ENCODE measurements at regions not wholly inside any gene's neighbourhood (a gene's known extent, or its start where the extent isn't known, plus 50 kb on each side); places are given as distances from the start of the nearest gene placed in this dataset.

- Histone ChIP-seq H3K4me1 (ENCODE audit: control insufficient read depth, low read length) (no peaks in the 10 kb centered on the region), H3K36me3 (ENCODE audit: control insufficient read depth, low read length) (no peaks in the 10 kb centered on the region), H3K4me2 (ENCODE audit: low read length) (no peak overlapping the region), H3K27ac (ENCODE audit: low read depth, low read length) (no peak overlapping the region), H3K9me3 (ENCODE audit: control insufficient read depth, insufficient read depth, low read length) (no peaks in the 10 kb centered on the region), H3K4me3 (ENCODE audit: low read length) (no peak overlapping the region), H3K27me3 (ENCODE audit: control insufficient read depth, low read length) (no peaks in the 10 kb centered on the region), H3F3A (ENCODE audit: control insufficient read depth, insufficient read depth) (no peaks in the 10 kb centered on the region), H3K79me2 (ENCODE audit: control insufficient read depth, low read length) (no peaks in the 10 kb centered on the region), H3K9me2 (replicated peaks; ENCODE audit: control insufficient read depth, low read length) (no peaks in the 10 kb centered on the region), H4K20me1 (ENCODE audit: control insufficient read depth, insufficient read depth, low read depth, low read length) (no peaks in the 10 kb centered on the region)
- no peak for TF ChIP-seq EZH2phosphoT487 (IDR thresholded peaks at IDR 0.05; ENCODE audit: borderline replicate concordance, low read length)
- no peak for TF ChIP-seq CTCF (IDR thresholded peaks at IDR 0.05; ENCODE audit: low read depth, low read length, poor library complexity, severe bottlenecking)
Measured at GRCh38 chr3:82416830-82417229, 655.4 kb upstream of the GBE1 start.

- H3K4me1 ChIP-seq (ENCODE audit: control insufficient read depth, low read length) = no peaks in the 10 kb centered on the region
- no peak for TF ChIP-seq CTCF (IDR thresholded peaks at IDR 0.05; ENCODE audit: low read depth, low read length, poor library complexity, severe bottlenecking)
- no peak for TF ChIP-seq EZH2phosphoT487 (IDR thresholded peaks at IDR 0.05; ENCODE audit: borderline replicate concordance, low read length)
- no peaks in the 10 kb centered on the region for H3K79me2 ChIP-seq (ENCODE audit: control insufficient read depth, low read length)
- no peaks in the 10 kb centered on the region for H3K9me3 ChIP-seq (ENCODE audit: control insufficient read depth, insufficient read depth, low read length)
- H3K9me2 ChIP-seq (replicated peaks; ENCODE audit: control insufficient read depth, low read length) = no peaks in the 10 kb centered on the region
- no peaks in the 10 kb centered on the region for H3K27me3 ChIP-seq (ENCODE audit: control insufficient read depth, low read length)
- H4K20me1 ChIP-seq (ENCODE audit: control insufficient read depth, insufficient read depth, low read depth, low read length) = no peaks in the 10 kb centered on the region
- no peaks in the 10 kb centered on the region for H3F3A ChIP-seq (ENCODE audit: control insufficient read depth, insufficient read depth)
- no peak overlapping the region for H3K4me2 ChIP-seq (ENCODE audit: low read length)
- no peak overlapping the region for H3K27ac ChIP-seq (ENCODE audit: low read depth, low read length)
- H3K4me3 ChIP-seq (ENCODE audit: low read length) = no peak overlapping the region
- no peaks in the 10 kb centered on the region for H3K36me3 ChIP-seq (ENCODE audit: control insufficient read depth, low read length)
Measured at GRCh38 chr3:82416349-82416748, 654.9 kb upstream of the GBE1 start.

GRCh38 chr3:82413171-82413570 is 651.7 kb upstream of the GBE1 start:
- no peaks in the 10 kb centered on the region for H3F3A ChIP-seq (ENCODE audit: control insufficient read depth, insufficient read depth)
- no peaks in the 10 kb centered on the region for H3K9me3 ChIP-seq (ENCODE audit: control insufficient read depth, insufficient read depth, low read length)
- H3K9me2 ChIP-seq (replicated peaks; ENCODE audit: control insufficient read depth, low read length) = no peaks in the 10 kb centered on the region
- H3K27ac ChIP-seq (ENCODE audit: low read depth, low read length) = no peak overlapping the region
- H3K4me3 ChIP-seq (ENCODE audit: low read length) = no peak overlapping the region
- TF ChIP-seq EZH2phosphoT487 (IDR thresholded peaks at IDR 0.05; ENCODE audit: borderline replicate concordance, low read length) (no peak), CTCF (IDR thresholded peaks at IDR 0.05; ENCODE audit: low read depth, low read length, poor library complexity, severe bottlenecking) (no peak)
- no peaks in the 10 kb centered on the region for H3K27me3 ChIP-seq (ENCODE audit: control insufficient read depth, low read length)
- H3K36me3 ChIP-seq (ENCODE audit: control insufficient read depth, low read length) = no peaks in the 10 kb centered on the region
- no peak overlapping the region for H3K4me2 ChIP-seq (ENCODE audit: low read length)
- no peaks in the 10 kb centered on the region for H3K4me1 ChIP-seq (ENCODE audit: control insufficient read depth, low read length)
- H4K20me1 ChIP-seq (ENCODE audit: control insufficient read depth, insufficient read depth, low read depth, low read length) = no peaks in the 10 kb centered on the region
- no peaks in the 10 kb centered on the region for H3K79me2 ChIP-seq (ENCODE audit: control insufficient read depth, low read length)

- H3K27me3 ChIP-seq (ENCODE audit: control insufficient read depth, low read length) = no peaks in the 10 kb centered on the region
- H4K20me1 ChIP-seq (ENCODE audit: control insufficient read depth, insufficient read depth, low read depth, low read length) = no peaks in the 10 kb centered on the region
- no peaks in the 10 kb centered on the region for H3K9me3 ChIP-seq (ENCODE audit: control insufficient read depth, insufficient read depth, low read length)
- H3K9me2 ChIP-seq (replicated peaks; ENCODE audit: control insufficient read depth, low read length) = no peaks in the 10 kb centered on the region
- H3K4me1 ChIP-seq (ENCODE audit: control insufficient read depth, low read length) = no peaks in the 10 kb centered on the region
- no peaks in the 10 kb centered on the region for H3K36me3 ChIP-seq (ENCODE audit: control insufficient read depth, low read length)
- no peak overlapping the region for H3K27ac ChIP-seq (ENCODE audit: low read depth, low read length)
- no peaks in the 10 kb centered on the region for H3K79me2 ChIP-seq (ENCODE audit: control insufficient read depth, low read length)
- TF ChIP-seq CTCF (IDR thresholded peaks at IDR 0.05; ENCODE audit: low read depth, low read length, poor library complexity, severe bottlenecking) = no peak
- TF ChIP-seq EZH2phosphoT487 (IDR thresholded peaks at IDR 0.05; ENCODE audit: borderline replicate concordance, low read length) = no peak
- H3K4me3 ChIP-seq (ENCODE audit: low read length) = no peak overlapping the region
- H3K4me2 ChIP-seq (ENCODE audit: low read length) = no peak overlapping the region
- no peaks in the 10 kb centered on the region for H3F3A ChIP-seq (ENCODE audit: control insufficient read depth, insufficient read depth)
Measured at GRCh38 chr3:82410366-82410765, 648.9 kb upstream of the GBE1 start.
